ENCODE measurements at regions not wholly inside any gene's neighbourhood (a gene's known extent, or its start where the extent isn't known, plus 50 kb on each side); places are given as distances from the start of the nearest gene placed in this dataset.

DNA sequence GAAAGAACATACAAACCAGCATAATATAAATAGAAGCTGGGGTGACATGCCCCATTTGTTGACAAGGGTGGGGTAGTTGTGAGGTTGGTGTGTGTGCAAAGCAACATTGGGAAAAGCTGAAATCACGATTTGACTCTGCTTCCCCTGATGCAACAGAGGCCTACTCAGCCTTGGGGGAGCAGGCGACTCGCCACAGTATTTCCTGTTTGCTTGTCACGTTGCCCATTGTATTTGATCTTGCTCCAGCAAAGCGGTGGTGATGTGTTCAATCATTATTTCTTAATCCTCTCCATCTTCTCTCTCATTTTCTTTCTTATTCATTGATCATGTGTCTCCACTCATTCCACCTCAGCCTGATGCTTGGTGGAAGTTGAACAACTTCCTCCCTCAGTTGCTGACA is 165.8 kb upstream of the CITED2 start:
- Histone ChIP-seq H3K9ac (ENCODE audit: low read length) (no peak overlapping the region), H3K79me2 (replicated peaks; ENCODE audit: insufficient read depth, low read length) (no peaks in the 10 kb centered on the region), H3K27me3 (ENCODE audit: insufficient read depth, low read depth, low read length) (no peaks in the 10 kb centered on the region), H3K9me2 (ENCODE audit: insufficient read depth, low read length) (no peaks in the 10 kb centered on the region), H4K20me1 (ENCODE audit: insufficient read depth) (no peaks in the 10 kb centered on the region), H2AFZ (ENCODE audit: low read depth, low read length) (no peak overlapping the region), H3K36me3 (ENCODE audit: insufficient read depth, low read length) (no peaks in the 10 kb centered on the region), H3K4me2 (ENCODE audit: low read length) (no peak overlapping the region), H3K4me3 (ENCODE audit: low read length) (no peak overlapping the region), H3K27ac (ENCODE audit: low read length) (no peak overlapping the region), H3F3A (ENCODE audit: insufficient read depth, low read length, poor library complexity, severe bottlenecking) (no peaks in the 10 kb centered on the region), H3K9me3 (ENCODE audit: low read length) (no peaks in the 10 kb centered on the region)
- TF ChIP-seq, protein P1, sequence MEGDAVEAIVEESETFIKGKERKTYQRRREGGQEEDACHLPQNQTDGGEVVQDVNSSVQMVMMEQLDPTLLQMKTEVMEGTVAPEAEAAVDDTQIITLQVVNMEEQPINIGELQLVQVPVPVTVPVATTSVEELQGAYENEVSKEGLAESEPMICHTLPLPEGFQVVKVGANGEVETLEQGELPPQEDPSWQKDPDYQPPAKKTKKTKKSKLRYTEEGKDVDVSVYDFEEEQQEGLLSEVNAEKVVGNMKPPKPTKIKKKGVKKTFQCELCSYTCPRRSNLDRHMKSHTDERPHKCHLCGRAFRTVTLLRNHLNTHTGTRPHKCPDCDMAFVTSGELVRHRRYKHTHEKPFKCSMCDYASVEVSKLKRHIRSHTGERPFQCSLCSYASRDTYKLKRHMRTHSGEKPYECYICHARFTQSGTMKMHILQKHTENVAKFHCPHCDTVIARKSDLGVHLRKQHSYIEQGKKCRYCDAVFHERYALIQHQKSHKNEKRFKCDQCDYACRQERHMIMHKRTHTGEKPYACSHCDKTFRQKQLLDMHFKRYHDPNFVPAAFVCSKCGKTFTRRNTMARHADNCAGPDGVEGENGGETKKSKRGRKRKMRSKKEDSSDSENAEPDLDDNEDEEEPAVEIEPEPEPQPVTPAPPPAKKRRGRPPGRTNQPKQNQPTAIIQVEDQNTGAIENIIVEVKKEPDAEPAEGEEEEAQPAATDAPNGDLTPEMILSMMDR (IDR thresholded peaks at IDR 0.05; ENCODE audit: poor library complexity, severe bottlenecking): no peak
- TF ChIP-seq RAD21 (conservative IDR thresholded peaks at IDR 0.05) (no peak), MXI1 (conservative IDR thresholded peaks at IDR 0.05; ENCODE audit: poor library complexity, severe bottlenecking) (no peak), EZH2 (IDR thresholded peaks at IDR 0.05; ENCODE audit: borderline replicate concordance, insufficient read depth, low read length, poor library complexity, severe bottlenecking) (no peak), TAF1 (IDR thresholded peaks at IDR 0.05; ENCODE audit: low read depth) (no peak), SMC3 (conservative IDR thresholded peaks at IDR 0.05; ENCODE audit: poor library complexity) (no peak), POLR2AphosphoS5 (IDR thresholded peaks at IDR 0.05) (no peak), EP300 (conservative IDR thresholded peaks at IDR 0.05; ENCODE audit: poor library complexity, severe bottlenecking) (no peak)
- TF ChIP-seq, protein P2, sequence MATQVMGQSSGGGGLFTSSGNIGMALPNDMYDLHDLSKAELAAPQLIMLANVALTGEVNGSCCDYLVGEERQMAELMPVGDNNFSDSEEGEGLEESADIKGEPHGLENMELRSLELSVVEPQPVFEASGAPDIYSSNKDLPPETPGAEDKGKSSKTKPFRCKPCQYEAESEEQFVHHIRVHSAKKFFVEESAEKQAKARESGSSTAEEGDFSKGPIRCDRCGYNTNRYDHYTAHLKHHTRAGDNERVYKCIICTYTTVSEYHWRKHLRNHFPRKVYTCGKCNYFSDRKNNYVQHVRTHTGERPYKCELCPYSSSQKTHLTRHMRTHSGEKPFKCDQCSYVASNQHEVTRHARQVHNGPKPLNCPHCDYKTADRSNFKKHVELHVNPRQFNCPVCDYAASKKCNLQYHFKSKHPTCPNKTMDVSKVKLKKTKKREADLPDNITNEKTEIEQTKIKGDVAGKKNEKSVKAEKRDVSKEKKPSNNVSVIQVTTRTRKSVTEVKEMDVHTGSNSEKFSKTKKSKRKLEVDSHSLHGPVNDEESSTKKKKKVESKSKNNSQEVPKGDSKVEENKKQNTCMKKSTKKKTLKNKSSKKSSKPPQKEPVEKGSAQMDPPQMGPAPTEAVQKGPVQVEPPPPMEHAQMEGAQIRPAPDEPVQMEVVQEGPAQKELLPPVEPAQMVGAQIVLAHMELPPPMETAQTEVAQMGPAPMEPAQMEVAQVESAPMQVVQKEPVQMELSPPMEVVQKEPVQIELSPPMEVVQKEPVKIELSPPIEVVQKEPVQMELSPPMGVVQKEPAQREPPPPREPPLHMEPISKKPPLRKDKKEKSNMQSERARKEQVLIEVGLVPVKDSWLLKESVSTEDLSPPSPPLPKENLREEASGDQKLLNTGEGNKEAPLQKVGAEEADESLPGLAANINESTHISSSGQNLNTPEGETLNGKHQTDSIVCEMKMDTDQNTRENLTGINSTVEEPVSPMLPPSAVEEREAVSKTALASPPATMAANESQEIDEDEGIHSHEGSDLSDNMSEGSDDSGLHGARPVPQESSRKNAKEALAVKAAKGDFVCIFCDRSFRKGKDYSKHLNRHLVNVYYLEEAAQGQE (IDR thresholded peaks at IDR 0.05; ENCODE audit: borderline replicate concordance): no peak

DNA sequence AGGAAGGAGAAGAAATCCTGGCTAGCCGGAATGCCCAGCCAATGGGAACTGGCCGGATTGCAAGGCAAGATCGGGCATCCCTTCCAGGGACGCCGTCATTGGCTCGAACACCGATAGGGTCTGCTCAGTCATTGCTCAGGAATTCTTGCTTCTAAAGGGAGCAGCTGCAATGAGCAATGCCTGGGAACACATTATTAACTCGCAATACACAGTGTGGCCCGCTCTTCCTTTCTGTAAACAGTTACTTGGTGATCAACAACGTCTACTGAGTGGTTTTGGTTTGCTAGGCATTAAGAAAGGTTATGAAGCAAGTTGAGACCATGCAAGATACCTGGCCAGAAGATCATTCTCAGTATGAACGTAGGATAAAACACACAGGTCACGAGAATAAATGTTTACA is 165.4 kb upstream of the CITED2 start:
- Histone ChIP-seq H3K9me2 (ENCODE audit: insufficient read depth, low read length) (no peaks in the 10 kb centered on the region), H3K27me3 (ENCODE audit: insufficient read depth, low read depth, low read length) (no peaks in the 10 kb centered on the region), H3K79me2 (replicated peaks; ENCODE audit: insufficient read depth, low read length) (no peaks in the 10 kb centered on the region), H3K36me3 (ENCODE audit: insufficient read depth, low read length) (no peaks in the 10 kb centered on the region), H2AFZ (ENCODE audit: low read depth, low read length) (no peak overlapping the region), H3K9me3 (ENCODE audit: low read length) (no peaks in the 10 kb centered on the region), H3K4me3 (ENCODE audit: low read length) (no peak overlapping the region), H3K27ac (ENCODE audit: low read length) (no peak overlapping the region), H3K9ac (ENCODE audit: low read length) (no peak overlapping the region), H3K4me2 (ENCODE audit: low read length) (no peak overlapping the region), H3F3A (ENCODE audit: insufficient read depth, low read length, poor library complexity, severe bottlenecking) (no peaks in the 10 kb centered on the region), H4K20me1 (ENCODE audit: insufficient read depth) (no peaks in the 10 kb centered on the region)
- TF ChIP-seq TAF1 (IDR thresholded peaks at IDR 0.05; ENCODE audit: low read depth) (no peak), EZH2 (IDR thresholded peaks at IDR 0.05; ENCODE audit: borderline replicate concordance, insufficient read depth, low read length, poor library complexity, severe bottlenecking) (no peak), SMC3 (conservative IDR thresholded peaks at IDR 0.05; ENCODE audit: poor library complexity) (no peak), MXI1 (conservative IDR thresholded peaks at IDR 0.05; ENCODE audit: poor library complexity, severe bottlenecking) (no peak), RAD21 (conservative IDR thresholded peaks at IDR 0.05) (no peak)
- TF ChIP-seq, protein P1 (IDR thresholded peaks at IDR 0.05; ENCODE audit: poor library complexity, severe bottlenecking): no peak
- TF ChIP-seq, protein P2 (IDR thresholded peaks at IDR 0.05; ENCODE audit: borderline replicate concordance): no peak

Data from neural cell (in vitro differentiated cells).